IPS-18c (cell line): ENCODE measurements at regions not wholly inside any gene's neighbourhood (a gene's known extent, or its start where the extent isn't known, plus 50 kb on each side); places are given as distances from the start of the nearest gene placed in this dataset.

Experiments used
- H3K4me3 ChIP-seq: 2 replicates; pipeline ENCODE4 v1.7.0; 2013; ENCODE audit warnings: low read depth, mild to moderate bottlenecking, low read length, moderate library complexity; ENCODE audit not compliant: insufficient read depth
- H3K9me3 ChIP-seq: one replicate; pipeline ENCODE4 v1.6.1; 2013; ENCODE audit warnings: mild to moderate bottlenecking, low read length, moderate library complexity; ENCODE audit not compliant: control insufficient read depth, insufficient read depth

- H3K4me3 ChIP-seq = no peak overlapping the region
- no peaks in the 10 kb centered on the region for H3K9me3 ChIP-seq
Observed at GRCh38 chr9:19967216-19967887, 178.5 kb upstream of the SLC24A2 start.

DNA sequence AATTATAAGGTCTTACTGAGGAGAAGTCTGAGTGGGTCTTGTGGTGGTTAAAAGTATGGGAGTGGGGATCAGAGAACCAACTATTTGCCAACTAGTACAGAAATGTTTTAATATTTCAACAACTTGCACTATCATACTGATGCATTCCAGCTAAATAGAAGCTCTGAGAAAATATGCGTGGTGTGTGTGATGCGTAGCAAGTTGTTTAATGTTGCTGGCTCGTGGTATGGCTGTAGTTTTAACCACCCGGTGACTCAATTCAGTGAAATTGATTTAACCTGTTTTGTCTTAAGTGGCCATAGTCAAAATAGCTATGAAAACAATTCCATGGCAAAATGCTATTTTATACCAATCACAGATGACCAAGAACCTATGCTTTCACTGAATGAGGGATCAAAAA lies 176.5 kb upstream of the SLC24A2 start:
- Histone ChIP-seq H3K9me3 (no peaks in the 10 kb centered on the region), H3K4me3 (no peak overlapping the region)

GRCh38 chr9:19947996-19948395 lies 159.2 kb upstream of the SLC24A2 start:
- H3K4me3 ChIP-seq = no peak overlapping the region
- H3K9me3 ChIP-seq = no peaks in the 10 kb centered on the region

GRCh38 chr9:19946441-19947109 lies 157.7 kb upstream of the SLC24A2 start:
- no peaks in the 10 kb centered on the region for H3K9me3 ChIP-seq
- H3K4me3 ChIP-seq = no peak overlapping the region

- no peaks in the 10 kb centered on the region for H3K9me3 ChIP-seq
- no peak overlapping the region for H3K4me3 ChIP-seq
Observed at GRCh38 chr9:19941874-19942273, 153.0 kb upstream of the SLC24A2 start.

GRCh38 chr9:19940811-19941535 lies 152.1 kb upstream of the SLC24A2 start:
- Histone ChIP-seq H3K9me3 (no peaks in the 10 kb centered on the region), H3K4me3 (no peak overlapping the region)

GRCh38 chr9:19939734-19940278 lies 151.0 kb upstream of the SLC24A2 start:
- Histone ChIP-seq H3K9me3 (no peaks in the 10 kb centered on the region), H3K4me3 (no peak overlapping the region)

- Histone ChIP-seq H3K9me3 (no peaks in the 10 kb centered on the region), H3K4me3 (no peak overlapping the region)
Observed at GRCh38 chr9:19938990-19939733, 150.3 kb upstream of the SLC24A2 start.

DNA sequence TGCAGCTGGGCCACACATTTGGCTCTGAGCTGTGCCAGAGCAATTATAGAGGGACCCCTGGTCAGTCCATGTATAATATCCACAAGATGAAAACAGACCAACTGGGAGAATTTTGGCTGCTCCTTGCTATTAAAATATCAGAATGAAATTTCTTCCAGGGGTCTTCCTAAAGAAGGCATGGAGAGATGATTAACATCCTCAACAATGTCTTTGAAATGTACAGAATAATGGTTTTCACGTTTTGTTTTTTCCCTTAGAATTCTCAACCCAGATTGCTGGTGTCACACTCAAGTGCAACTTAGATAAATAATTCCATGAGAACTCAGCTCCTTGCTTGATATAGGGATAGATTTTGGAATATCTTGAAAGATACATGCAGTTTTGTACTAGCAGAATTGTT lies 148.3 kb upstream of the SLC24A2 start:
- Histone ChIP-seq H3K4me3 (no peak overlapping the region), H3K9me3 (no peaks in the 10 kb centered on the region)

DNA sequence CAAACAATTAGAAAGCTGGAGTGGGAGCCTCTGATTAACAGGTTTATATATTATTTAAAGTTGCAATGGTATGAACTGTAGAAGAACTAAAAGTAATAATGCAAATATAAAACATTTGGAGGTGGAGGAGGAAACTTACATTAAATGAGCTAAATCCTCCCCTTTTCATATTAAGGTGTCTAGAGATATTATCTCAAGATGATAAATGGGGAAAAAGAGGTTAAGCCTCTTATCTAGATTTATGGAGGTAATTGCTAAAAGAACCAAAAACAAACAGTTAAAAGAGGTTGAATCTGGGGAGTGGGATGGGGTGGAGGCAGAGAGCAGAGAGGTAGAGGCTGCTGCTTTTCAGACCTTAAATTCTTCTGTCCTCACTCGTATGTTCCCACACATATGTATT lies 147.8 kb upstream of the SLC24A2 start:
- no peak overlapping the region for H3K4me3 ChIP-seq
- H3K9me3 ChIP-seq = no peaks in the 10 kb centered on the region

- no peaks in the 10 kb centered on the region for H3K9me3 ChIP-seq
- no peak overlapping the region for H3K4me3 ChIP-seq
Observed at GRCh38 chr9:19935422-19935821, 146.6 kb upstream of the SLC24A2 start.

DNA sequence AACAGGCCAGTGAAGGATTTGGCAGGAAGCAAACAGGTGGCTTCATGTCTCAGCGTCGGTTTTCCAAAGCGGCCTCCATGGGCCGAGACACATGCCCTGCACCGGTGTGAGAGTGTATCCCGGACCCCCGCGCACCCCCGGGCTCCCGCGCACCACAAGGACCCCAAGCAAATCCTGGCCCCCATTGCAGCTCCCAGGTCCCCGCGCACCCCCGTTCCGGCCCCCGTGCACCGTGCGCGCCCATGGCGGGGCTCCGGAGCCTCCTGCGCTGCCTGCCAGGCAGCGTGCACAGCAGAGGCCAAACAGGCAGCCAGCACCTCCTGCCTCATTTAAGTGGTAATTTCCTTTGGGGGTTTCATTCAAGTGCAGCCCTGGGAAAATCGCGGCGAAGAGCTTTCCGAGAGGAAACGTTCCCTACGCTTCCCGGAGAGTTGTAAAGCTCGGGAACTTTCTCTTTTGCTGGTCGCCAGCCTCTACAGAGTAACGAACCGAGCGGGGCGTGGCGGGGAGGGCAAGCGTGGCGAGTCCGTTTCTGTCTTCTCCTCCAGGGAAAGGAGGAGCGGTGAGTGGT lies 145.5 kb upstream of the SLC24A2 start:
- Histone ChIP-seq H3K9me3 (no peaks in the 10 kb centered on the region), H3K4me3 (peak overlapping the region; percentile 30)

DNA sequence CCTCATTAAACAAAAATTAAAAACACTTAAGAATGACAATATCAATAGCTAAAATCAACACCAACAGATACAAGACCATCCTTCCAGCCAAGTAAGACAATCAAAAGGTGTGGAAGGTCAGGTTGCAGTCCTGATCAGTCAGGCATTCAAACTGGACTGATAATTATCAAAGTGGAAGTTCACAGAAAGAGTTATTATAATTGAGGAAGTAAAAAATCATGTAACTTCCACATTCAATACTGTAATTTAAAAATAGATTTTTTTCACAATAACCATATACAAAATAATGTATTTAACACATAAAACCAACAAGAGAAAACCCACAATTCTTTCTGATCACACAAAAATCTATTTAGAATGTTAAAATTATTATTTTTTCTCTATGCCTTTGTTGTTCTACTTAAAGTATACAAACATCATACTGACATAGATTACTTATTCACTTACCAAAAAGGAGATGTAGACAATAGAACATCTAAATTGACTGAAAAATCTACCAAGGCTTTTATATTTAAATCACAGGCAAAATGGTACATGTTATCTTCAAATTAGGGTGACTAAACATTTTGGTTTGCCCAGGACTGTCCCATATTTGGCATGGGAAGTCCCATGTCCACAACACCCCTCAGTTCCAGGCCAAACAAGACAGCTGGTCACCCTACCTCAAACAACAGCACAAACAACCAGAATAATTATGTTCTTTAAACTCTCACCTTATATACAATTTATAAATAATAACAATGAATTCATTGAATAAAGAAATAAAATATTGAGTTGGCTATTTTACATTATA lies 142.5 kb upstream of the SLC24A2 start:
- H3K4me3 ChIP-seq = no peak overlapping the region

DNA sequence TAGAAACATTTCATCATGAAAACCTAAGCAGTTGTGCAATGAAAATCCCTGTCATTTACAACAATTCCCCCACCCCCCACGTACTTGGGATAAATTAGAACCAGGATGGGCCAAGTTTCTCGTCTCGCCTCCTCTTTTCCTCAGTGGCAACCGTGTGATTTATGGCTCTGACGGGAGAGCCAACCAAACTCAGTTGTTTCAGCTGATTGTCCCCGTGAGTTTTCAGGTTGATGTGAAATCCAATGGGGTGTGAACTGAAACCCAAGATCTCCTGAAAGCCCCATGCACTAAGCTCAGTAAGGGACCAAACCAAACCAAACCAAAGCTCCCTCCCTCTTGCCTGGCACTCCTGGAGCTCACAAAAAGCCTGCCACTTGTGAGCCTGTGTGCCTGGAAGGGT lies 138.7 kb upstream of the SLC24A2 start:
- H3K9me3 ChIP-seq = no peaks in the 10 kb centered on the region
- no peak overlapping the region for H3K4me3 ChIP-seq

More for the DNA sequence above, 142.5 kb upstream of the SLC24A2 start:
- H3K9me3 ChIP-seq = no peaks in the 10 kb centered on the region

GRCh38 chr9:19926774-19927173 lies 137.9 kb upstream of the SLC24A2 start:
- no peak overlapping the region for H3K4me3 ChIP-seq
- H3K9me3 ChIP-seq = no peaks in the 10 kb centered on the region

DNA sequence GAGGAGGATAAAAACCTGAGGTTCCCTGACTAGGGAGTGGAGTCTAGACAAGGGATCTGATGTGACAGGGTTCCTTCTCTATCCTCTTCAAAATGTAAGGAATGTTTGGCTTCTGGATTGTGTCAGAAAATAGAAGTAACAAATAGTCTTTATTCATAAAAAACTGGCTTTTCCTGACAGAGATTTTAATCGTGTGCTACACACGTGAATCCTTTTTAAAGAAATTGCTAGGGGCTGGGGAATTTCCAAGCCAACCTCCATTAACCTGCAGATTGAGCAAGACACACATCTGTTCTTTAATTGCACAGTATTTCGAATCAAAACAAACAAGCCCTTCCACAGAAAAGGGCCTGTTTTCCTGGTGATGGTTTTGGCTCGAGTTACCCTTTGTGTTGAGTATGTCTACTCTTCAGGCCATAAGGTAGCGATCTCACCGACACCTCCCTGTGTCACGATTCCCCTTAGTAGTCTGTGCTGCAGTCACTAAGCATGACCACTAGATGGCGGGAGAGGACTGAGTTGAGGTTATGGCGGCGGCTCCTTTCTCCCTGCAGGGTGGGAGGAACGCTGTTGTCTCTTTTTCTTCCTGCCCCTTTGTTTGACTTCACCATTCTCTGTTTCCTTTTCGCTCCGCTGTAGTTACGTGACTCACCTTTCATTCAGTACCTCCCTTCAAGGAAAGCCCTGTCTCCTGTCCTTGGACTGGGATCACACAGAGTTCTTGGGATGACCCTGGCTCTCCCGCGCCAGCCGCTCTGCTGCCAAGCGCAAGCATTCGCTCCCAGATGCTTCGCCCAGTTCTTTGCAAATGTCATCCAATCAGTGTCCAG lies 137.1 kb upstream of the SLC24A2 start:
- no peaks in the 10 kb centered on the region for H3K9me3 ChIP-seq
- peak overlapping the region; percentile 30; the same call in 1 of the 2 replicates for H3K4me3 ChIP-seq
